Psoas muscle (tissue), 7 donors: ENCODE measurements at regions not wholly inside any gene's neighbourhood (a gene's known extent, or its start where the extent isn't known, plus 50 kb on each side); places are given as distances from the start of the nearest gene placed in this dataset.

Experiments used
- ATAC-seq, 4 donors: fragments of 200-7000 bp; cut with Tn5 transposase; one replicate each; pipeline ENCODE4 v1.9.1; 2020; ENCODE audit warnings: moderate library complexity in 3 of 4, mild to moderate bottlenecking in 2 of 4
- DNase-seq, 2 donors: peaks; one replicate each; pipeline ENCODE4 v3.0.0-alpha.2; 2020
- H3K27ac ChIP-seq: fragments of 200-600 bp; one replicate; pipeline ENCODE4 v1.8.0; 2022
- H3K27me3 ChIP-seq, 3 donors: fragments of 200-600 bp in 1 of 3; one replicate each; pipeline versions ENCODE4 v1.6.1 to v1.8.0; 2013 to 2022; ENCODE audit warnings: low read length in 2 of 3, mild to moderate bottlenecking in 2 of 3, moderate library complexity in 1 of 3; ENCODE audit not compliant: insufficient read depth in 3 of 3
- H3K36me3 ChIP-seq, 2 donors: fragments of 200-600 bp in 1 of 2; one replicate each; pipeline versions ENCODE4 v1.6.1 to v1.8.0; 2013 to 2022; ENCODE audit warnings: low read depth in 1 of 2, mild to moderate bottlenecking in 1 of 2, moderate library complexity in 1 of 2; ENCODE audit not compliant: insufficient read depth in 1 of 2
- H3K4me1 ChIP-seq: fragments of 200-600 bp; one replicate; pipeline ENCODE4 v1.8.0; 2022
- H3K4me3 ChIP-seq: fragments of 200-600 bp; one replicate; pipeline ENCODE4 v1.8.0; 2022; ENCODE audit warnings: mild to moderate bottlenecking
- H3K9me3 ChIP-seq: fragments of 200-600 bp; one replicate; pipeline ENCODE4 v1.8.0; 2022
- CTCF ChIP-seq: fragments of 200-600 bp; IDR thresholded peaks from one replicate; pipeline ENCODE4 v1.8.0; 2022; ENCODE audit warnings: antibody characterized with exemption
- WGBS, 3 donors: extraction: QIAGEN DNeasy Blood & Tissue Kit; methylation state at CpG; one replicate each; pipeline versions ENCODE4 v1.1.6 to v1.1.7; 2013; 5-methylcytosine and 5-hydroxymethylcytosine counted together
- intact Hi-C, 2 donors: fragments of 100-400 bp; cut with DNase I; formaldehyde crosslinking; loops; one replicate each; pipeline versions ENCODE4 v1.11.0 to v1.14.2; 2022
- donor health status: healthy with polysubstance abuse.
- donor health status: DM: no; HTN: no; CAD: no; lungs with moderate emphysema.
- donor health status: Bipolar disorder and iron deficiency.
- donor health status: healthy.
- donor health status: DM: yes; HTN: yes; CAD: no.
- donor health status: DM: no; HTN: no; CAD: no.
- donor health status: DM: yes; HTN: yes; CAD: no.

GRCh38 chr2:65746931-65747675, 314.7 kb upstream of the SPRED2 start:
- ATAC-seq (peak in 2 of 4 donors; percentile 21 to 30), DNase-seq (peak in 1 of 2 donors; percentile 15)
- no peak overlapping the region for H3K4me3 ChIP-seq
- TF ChIP-seq CTCF = no peak
- no peaks in the 10 kb centered on the region for H3K9me3 ChIP-seq
- intact Hi-C loops = no loop called here
- H3K27ac ChIP-seq = no peak overlapping the region
- WGBS, 3 donors = 65 to 68% (median 67%) methylated on average over 11 of the region's 11 CpGs
- peaks cover 11% of the 10 kb centered on the region for H3K4me1 ChIP-seq
- no peaks in the 10 kb centered on the region for H3K36me3 ChIP-seq
- no peaks in the 10 kb centered on the region for H3K27me3 ChIP-seq

- DNase-seq = no peak
- no peak overlapping the region for H3K4me3 ChIP-seq
- intact Hi-C loops = no loop called here
- no peak overlapping the region for H3K27ac ChIP-seq
- no peak for ATAC-seq
- TF ChIP-seq CTCF = no peak
- H3K27me3 ChIP-seq = no peaks in the 10 kb centered on the region
- no peaks in the 10 kb centered on the region for H3K4me1 ChIP-seq
- WGBS, 3 donors = 88 to 93% (median 89%) methylated on average over 6 of the region's 6 CpGs
- H3K9me3 ChIP-seq = no peaks in the 10 kb centered on the region
- H3K36me3 ChIP-seq = no peaks in the 10 kb centered on the region
Observed at GRCh38 chr2:65744477-65745200, 312.2 kb upstream of the SPRED2 start.

- no peak for ATAC-seq
- WGBS, 3 donors = 86 to 95% (median 94%) methylated on average over 1 of the region's 1 CpG
- Histone ChIP-seq H3K27me3 (no peaks in the 10 kb centered on the region), H3K36me3 (no peaks in the 10 kb centered on the region), H3K4me3 (no peak overlapping the region), H3K4me1 (no peaks in the 10 kb centered on the region), H3K27ac (no peak overlapping the region), H3K9me3 (no peaks in the 10 kb centered on the region)
- intact Hi-C loops = no loop called here
- DNase-seq = no peak
- TF ChIP-seq CTCF = no peak
Observed at GRCh38 chr2:65742977-65743376, 310.6 kb upstream of the SPRED2 start.

- H3K27me3 ChIP-seq = no peaks in the 10 kb centered on the region
- no peaks in the 10 kb centered on the region for H3K9me3 ChIP-seq
- TF ChIP-seq CTCF = no peak
- H3K4me1 ChIP-seq = no peaks in the 10 kb centered on the region
- no peaks in the 10 kb centered on the region for H3K36me3 ChIP-seq
- 88 to 100% (median 90%) methylated on average over 1 of the region's 1 CpG for WGBS, 3 donors
- intact Hi-C loops = no loop called here
- ATAC-seq (no peak), DNase-seq (no peak)
- H3K4me3 ChIP-seq = no peak overlapping the region
- no peak overlapping the region for H3K27ac ChIP-seq
Observed at GRCh38 chr2:65739927-65740326, 307.5 kb upstream of the SPRED2 start.
